Glutamatergic neuron (in vitro differentiated cells): ENCODE measurements at regions not wholly inside any gene's neighbourhood (a gene's known extent, or its start where the extent isn't known, plus 50 kb on each side); places are given as distances from the start of the nearest gene placed in this dataset.
"Not testable (repeated sequence)": the region's sequence is repeated elsewhere in the genome, so short reads cannot be mapped to it uniquely, and the experiment has no call there.

Source experiments
- DNase-seq: peaks from one replicate; pipeline ENCODE4 v3.0.0; 2022
- H3K27ac Mint-ChIP-seq: one replicate; pipeline ENCODE4 v1.8.0; 2020; ENCODE audit warnings: mild to moderate bottlenecking, mixed read lengths, inconsistent platforms; ENCODE audit not compliant: unreplicated experiment
- H3K27me3 Mint-ChIP-seq: one replicate; pipeline ENCODE4 v1.8.0; 2020; ENCODE audit warnings: mild to moderate bottlenecking, moderate library complexity, mixed read lengths, inconsistent platforms; ENCODE audit not compliant: unreplicated experiment
- H3K36me3 Mint-ChIP-seq: one replicate; pipeline ENCODE4 v1.8.0; 2020; ENCODE audit warnings: mild to moderate bottlenecking, mixed read lengths, inconsistent platforms; ENCODE audit not compliant: unreplicated experiment
- H3K4me1 Mint-ChIP-seq: one replicate; pipeline ENCODE4 v1.8.0; 2020; ENCODE audit warnings: mild to moderate bottlenecking, low read depth, mixed read lengths, inconsistent platforms; ENCODE audit not compliant: unreplicated experiment
- H3K4me3 Mint-ChIP-seq: one replicate; pipeline ENCODE4 v1.8.0; 2020; ENCODE audit warnings: mild to moderate bottlenecking, mixed read lengths, inconsistent platforms; ENCODE audit not compliant: unreplicated experiment
- H3K9me3 Mint-ChIP-seq: one replicate; pipeline ENCODE4 v1.8.0; 2020; ENCODE audit warnings: mild to moderate bottlenecking, moderate library complexity, mixed read lengths, inconsistent platforms; ENCODE audit not compliant: unreplicated experiment
- CTCF ChIP-seq: fragments of 200-600 bp; sonication (generic); IDR thresholded peaks from one replicate; pipeline ENCODE4 v1.5.0; 2021; ENCODE audit not compliant: partially characterized antibody, unreplicated experiment

- no peak overlapping the region for H3K4me3 Mint-ChIP-seq
- no peak for DNase-seq
- peaks cover 1% of the 10 kb centered on the region for H3K27me3 Mint-ChIP-seq
- peaks cover 17% of the 10 kb centered on the region for H3K36me3 Mint-ChIP-seq
- H3K4me1 Mint-ChIP-seq: peaks cover 18% of the 10 kb centered on the region
- no peak for TF ChIP-seq CTCF
- H3K9me3 Mint-ChIP-seq: peaks cover 6% of the 10 kb centered on the region
- H3K27ac Mint-ChIP-seq: peak overlapping the region; percentile 53
Observed at GRCh38 chr11:134501406-134502152, 89.5 kb upstream of the B3GAT1 start.

- DNase-seq: no peak
- Mint-ChIP-seq H3K27me3 (peaks cover 5% of the 10 kb centered on the region), H3K27ac (no peak overlapping the region), H3K4me3 (no peak overlapping the region), H3K9me3 (peaks cover 7% of the 10 kb centered on the region), H3K36me3 (peaks cover 23% of the 10 kb centered on the region), H3K4me1 (peaks cover 18% of the 10 kb centered on the region)
- no peak for TF ChIP-seq CTCF
Observed at GRCh38 chr11:134500621-134501020, 88.6 kb upstream of the B3GAT1 start.

- H3K9me3 Mint-ChIP-seq: peaks cover 7% of the 10 kb centered on the region
- DNase-seq: no peak
- no peak overlapping the region for H3K27ac Mint-ChIP-seq
- H3K4me3 Mint-ChIP-seq: no peak overlapping the region
- H3K27me3 Mint-ChIP-seq: peaks cover 5% of the 10 kb centered on the region
- no peak for TF ChIP-seq CTCF
- H3K4me1 Mint-ChIP-seq: peaks cover 18% of the 10 kb centered on the region
- H3K36me3 Mint-ChIP-seq: peaks cover 28% of the 10 kb centered on the region
Observed at GRCh38 chr11:134499990-134500389, 87.9 kb upstream of the B3GAT1 start.

- Mint-ChIP-seq H3K4me3 (no peak overlapping the region), H3K27ac (peak overlapping the region; percentile 1), H3K4me1 (peaks cover 10% of the 10 kb centered on the region), H3K9me3 (peaks cover 9% of the 10 kb centered on the region), H3K27me3 (peaks cover 5% of the 10 kb centered on the region), H3K36me3 (peaks cover 29% of the 10 kb centered on the region)
- no peak for DNase-seq
- no peak for TF ChIP-seq CTCF
Observed at GRCh38 chr11:134498326-134499139, 86.5 kb upstream of the B3GAT1 start.

- no peak for TF ChIP-seq CTCF
- Mint-ChIP-seq H3K36me3 (peaks cover 29% of the 10 kb centered on the region), H3K27ac (no peak overlapping the region), H3K4me1 (peaks cover 8% of the 10 kb centered on the region), H3K9me3 (peaks cover 5% of the 10 kb centered on the region), H3K4me3 (no peak overlapping the region), H3K27me3 (peaks cover 5% of the 10 kb centered on the region)
- no peak for DNase-seq
Observed at GRCh38 chr11:134497586-134497985, 85.5 kb upstream of the B3GAT1 start.

GRCh38 chr11:134496058-134496457 lies 84.0 kb upstream of the B3GAT1 start:
- H3K9me3 Mint-ChIP-seq, H3K27ac Mint-ChIP-seq, H3K4me1 Mint-ChIP-seq, H3K27me3 Mint-ChIP-seq, H3K4me3 Mint-ChIP-seq, DNase-seq: not testable (repeated sequence)
- peaks cover 29% of the 10 kb centered on the region for H3K36me3 Mint-ChIP-seq

GRCh38 chr11:134494395-134494794 lies 82.4 kb upstream of the B3GAT1 start:
- H3K4me3 Mint-ChIP-seq, H3K27me3 Mint-ChIP-seq, DNase-seq, H3K27ac Mint-ChIP-seq, H3K4me1 Mint-ChIP-seq, H3K9me3 Mint-ChIP-seq: not testable (repeated sequence)
- H3K36me3 Mint-ChIP-seq: peaks cover 29% of the 10 kb centered on the region
